Hematopoietic multipotent progenitor cell treated with erythropoietin and hydrocortisone succinate and interleukin-3 and kit ligand, for 15 days (in vitro differentiated cells): ENCODE measurements at regions not wholly inside any gene's neighbourhood (a gene's known extent, or its start where the extent isn't known, plus 50 kb on each side); places are given as distances from the start of the nearest gene placed in this dataset.
"Not testable (repeated sequence)": the region's sequence is repeated elsewhere in the genome, so short reads cannot be mapped to it uniquely, and the experiment has no call there.

Experiments
- DNase-seq: peaks from one replicate; pipeline ENCODE4 v3.0.0-alpha.2; 2015; ENCODE audit warnings: low spot score

DNA sequence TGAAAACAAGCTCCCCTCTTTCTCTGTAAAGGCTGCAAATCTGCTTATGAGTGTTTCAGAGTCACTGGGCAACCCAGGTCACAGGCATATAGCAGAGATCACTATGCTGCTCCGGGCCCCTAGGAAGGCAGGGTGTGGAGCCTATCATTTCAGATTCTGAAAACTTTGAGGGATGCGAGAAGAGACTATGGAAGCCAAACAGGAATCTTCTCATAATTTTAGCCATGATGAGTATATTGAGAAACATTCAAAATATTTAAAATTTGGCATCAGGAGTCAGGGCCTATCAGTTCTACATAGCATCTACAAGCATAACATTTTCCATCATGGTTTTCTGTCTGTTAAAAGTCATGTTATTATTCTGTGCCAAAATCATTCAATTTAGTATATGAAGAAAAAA lies 61.7 kb upstream of the ATXN3L start:
- no peak for DNase-seq

- DNase-seq: no peak
Observed at GRCh38 chrX:13380211-13380610, 60.4 kb upstream of the ATXN3L start.

DNA sequence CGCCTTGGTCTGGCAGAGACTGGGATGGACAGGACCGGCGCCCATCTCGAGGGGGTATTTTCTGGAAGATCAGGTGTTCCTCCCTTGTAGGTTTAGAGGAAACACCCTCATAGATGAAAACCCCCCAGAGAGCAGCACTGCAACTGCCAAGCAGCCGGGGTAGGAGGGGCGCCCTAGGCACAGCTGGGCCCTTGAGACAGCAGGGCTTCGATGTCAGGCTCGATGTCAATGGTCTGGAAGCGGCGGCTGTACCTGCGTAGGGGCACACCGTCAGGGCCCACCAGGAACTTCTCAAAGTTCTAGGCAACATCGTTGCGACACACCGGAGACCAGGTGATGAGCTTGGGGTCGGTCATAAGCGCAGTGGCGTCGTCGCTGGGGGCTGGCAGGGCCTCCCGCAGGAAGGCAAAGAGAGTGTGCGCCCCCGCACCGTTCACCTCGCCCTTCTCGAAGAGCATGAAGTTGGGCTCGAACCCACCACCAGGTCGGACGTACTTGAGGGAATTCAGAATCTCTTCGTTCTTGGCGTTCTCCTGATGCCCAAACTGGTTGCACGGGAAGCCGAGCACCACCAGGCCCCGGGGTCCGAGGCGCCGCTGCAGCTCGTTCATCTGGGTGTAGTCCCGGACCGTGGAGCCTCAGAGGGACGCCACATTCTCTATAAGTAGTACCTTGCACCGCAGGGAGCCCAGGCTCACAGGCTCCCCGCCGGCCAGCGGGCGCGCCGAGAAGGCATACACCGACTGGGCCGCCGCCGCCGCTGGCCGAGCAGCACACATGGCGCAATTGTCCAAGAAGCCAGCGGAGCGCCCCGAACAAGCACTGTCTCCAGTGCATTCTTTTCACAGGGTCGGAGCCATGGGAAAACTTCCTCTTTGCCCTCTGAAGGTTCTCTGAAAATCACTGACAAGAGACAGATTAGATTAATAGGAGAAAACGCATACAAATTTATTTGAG lies 59.0 kb upstream of the ATXN3L start:
- not testable (repeated sequence) for DNase-seq

- no peak for DNase-seq
Observed at GRCh38 chrX:13377550-13377934, 57.7 kb upstream of the ATXN3L start.

DNA sequence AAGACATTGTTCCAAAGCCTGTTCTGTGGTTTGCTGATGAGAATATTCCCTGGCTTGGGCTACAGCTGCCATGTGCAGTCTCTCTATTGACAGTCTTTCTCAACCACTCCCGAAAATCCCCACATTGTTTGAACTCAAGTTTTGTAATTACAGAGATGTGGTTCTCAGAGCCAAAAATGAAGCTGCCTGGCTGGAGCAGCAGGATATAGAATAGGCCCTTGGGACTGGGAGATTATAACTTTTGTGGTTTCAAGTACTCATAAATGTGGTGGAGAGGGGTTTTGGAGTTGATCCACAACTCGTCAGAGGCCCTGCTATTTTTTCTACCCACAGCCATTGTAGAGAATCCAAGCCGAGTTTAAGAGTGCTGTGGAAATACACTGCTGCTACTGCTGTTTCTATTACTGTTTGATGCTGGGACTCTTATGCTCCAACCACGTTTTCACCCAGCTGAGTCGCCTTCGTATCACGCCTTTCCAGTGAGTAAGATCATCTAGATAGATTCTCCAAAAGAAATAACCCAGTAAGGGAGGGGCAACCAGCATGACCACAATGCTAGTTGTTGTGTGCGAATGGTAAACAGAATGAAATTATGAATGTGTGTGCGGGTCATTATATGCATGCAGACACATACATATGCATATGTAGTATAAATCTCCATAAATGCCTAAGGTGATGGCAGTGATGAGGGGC lies 57.1 kb upstream of the ATXN3L start:
- no peak for DNase-seq

DNA sequence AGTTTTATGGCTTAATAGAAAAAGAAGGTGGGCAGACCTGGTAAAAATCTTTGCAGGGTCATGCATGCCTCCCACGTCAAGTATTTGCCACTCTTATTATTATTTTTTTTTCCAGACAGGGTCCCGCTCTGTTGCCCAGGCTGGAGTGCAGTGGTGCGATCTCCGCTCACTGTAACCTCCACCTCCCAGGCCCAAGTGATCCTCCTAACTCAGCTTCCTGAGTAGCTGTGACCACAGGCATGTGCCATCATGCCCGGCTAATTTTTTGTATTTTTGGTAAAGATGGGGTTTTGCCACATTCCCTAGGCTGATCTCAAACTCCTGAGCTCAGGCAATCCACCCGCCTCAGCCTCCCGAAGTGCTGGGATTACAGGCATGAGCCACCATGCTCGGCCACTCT lies 55.7 kb upstream of the ATXN3L start:
- DNase-seq: not testable (repeated sequence)

- no peak for DNase-seq
Observed at GRCh38 chrX:13374364-13374763, 54.5 kb upstream of the ATXN3L start.

- no peak for DNase-seq
Observed at GRCh38 chrX:13373431-13374187, 53.8 kb upstream of the ATXN3L start.

DNA sequence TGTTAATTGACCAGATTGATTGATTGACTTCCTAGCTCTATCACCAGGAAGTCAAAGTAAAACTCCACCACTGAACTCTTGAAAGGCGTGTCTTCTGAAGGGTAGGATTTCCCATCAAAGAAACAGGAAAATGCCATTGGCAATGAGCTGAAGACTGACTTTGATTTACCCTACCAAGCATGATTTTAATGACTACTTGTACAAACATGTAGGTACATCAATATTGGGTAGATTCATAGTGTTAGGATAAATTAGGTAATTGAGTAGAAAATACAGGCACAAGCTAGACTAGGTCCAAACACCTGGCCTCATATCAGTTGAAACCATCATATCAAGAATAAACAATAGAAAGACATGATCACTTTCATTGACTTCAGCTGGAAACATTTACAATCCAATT lies 53.2 kb upstream of the ATXN3L start:
- DNase-seq: no peak

DNA sequence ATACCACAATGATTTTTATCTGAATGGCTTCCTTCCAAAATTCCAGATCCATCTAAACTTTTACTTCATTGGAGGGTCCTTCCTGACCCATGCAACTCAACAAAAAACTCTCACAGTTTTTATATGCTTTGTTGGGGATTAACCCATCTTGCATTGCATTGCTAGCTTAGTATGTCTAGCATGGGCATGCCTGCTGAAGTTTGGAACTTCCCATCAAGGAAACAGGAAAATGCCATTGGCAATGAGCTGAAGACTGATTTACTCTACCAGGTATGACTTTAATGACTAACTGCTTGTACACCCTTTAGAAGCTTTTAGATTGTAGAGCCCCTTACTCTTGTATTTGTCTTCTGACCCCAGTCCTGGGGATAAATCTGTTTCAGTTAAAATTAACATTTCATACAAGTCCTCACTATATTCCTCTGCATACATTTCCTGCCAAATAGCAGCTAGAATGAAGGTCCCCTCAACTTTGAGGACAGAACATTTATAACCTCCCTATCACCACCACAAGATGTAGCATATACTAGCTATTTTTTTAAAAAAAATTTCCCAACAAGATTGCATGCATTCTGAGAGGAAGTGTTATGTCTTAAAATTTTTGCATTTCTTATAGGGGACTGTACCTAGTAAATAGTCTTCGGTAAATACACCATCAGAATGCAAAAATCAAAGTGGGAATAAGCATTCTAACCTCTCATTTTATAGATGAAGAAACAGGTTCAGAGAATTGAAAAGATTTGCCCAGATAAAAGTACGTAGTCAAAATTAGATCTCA lies 52.5 kb upstream of the ATXN3L start:
- DNase-seq: no peak

DNA sequence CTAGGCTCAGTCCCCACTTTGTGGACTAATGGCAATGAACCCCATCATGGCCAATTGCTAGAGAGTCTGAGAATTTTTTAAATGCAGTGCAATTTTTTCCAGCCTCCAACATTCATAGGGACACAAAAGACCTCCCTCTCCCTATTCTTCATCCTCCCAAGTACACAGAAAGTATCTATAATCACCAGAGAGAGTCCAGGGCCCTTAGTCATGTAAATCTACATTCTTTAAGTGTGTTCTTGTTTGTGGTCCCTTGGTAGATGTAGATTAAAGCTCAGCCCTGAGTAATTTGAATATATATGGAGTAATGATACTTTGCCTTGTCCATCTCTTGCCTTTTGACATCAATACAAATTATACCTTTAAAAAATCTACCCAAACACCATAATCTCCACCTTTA lies 51.3 kb upstream of the ATXN3L start:
- DNase-seq: no peak

GRCh38 chrX:13370713-13371112 lies 50.9 kb upstream of the ATXN3L start:
- no peak for DNase-seq
